ENCODE measurements at regions not wholly inside any gene's neighbourhood (a gene's known extent, or its start where the extent isn't known, plus 50 kb on each side); places are given as distances from the start of the nearest gene placed in this dataset.

DNA sequence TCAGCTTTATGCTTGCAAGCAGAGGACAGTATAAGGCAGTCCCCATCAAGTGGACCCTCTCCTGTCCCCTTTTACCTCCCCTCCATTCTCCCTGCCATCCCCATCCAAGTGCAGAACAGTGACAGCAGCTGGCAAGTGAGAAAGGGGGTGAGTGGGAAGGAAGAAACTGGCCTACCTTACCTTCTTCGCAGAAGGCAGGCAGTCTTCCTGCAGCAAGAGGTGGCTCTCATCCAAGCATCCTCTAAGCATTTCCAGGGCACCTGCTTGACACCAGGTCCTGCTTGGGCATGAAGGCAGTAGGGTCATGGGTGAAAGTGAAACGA is 77.3 kb upstream of the SH3PXD2B start:
- TF ChIP-seq KDM5A (IDR thresholded peaks at IDR 0.05; ENCODE audit: low read length) = no peak
- no peak for TF ChIP-seq FOSL1 (IDR thresholded peaks at IDR 0.05; ENCODE audit: insufficient read depth, low read depth, low read length)
- Histone ChIP-seq H2BK120ac (replicated peaks; ENCODE audit: low read depth, low read length) (no peak overlapping the region), H4K91ac (replicated peaks; ENCODE audit: insufficient read length, low read length) (no peak overlapping the region), H3K27me3 (replicated peaks in 1 of 4; ENCODE audit: control insufficient read depth in 3 of 4, extremely low read depth in 1 of 4, insufficient read depth in 3 of 4, low read length in 3 of 4) (peaks cover 0 to 5% (median 0%) of the 10 kb centered on the region in 4 experiments; a peak in 1 of 7 replicates), H2BK20ac (ENCODE audit: low read length) (no peak overlapping the region), H2AK5ac (ENCODE audit: low read depth, low read length) (no peak overlapping the region), H3K79me2 (ENCODE audit: control insufficient read depth in 1 of 2, insufficient read depth in 2 of 2, low read length in 2 of 2) (no peaks in the 10 kb centered on the region), H3K4me2 (ENCODE audit: insufficient read depth in 1 of 2, low read depth in 2 of 2, low read length in 2 of 2) (no peak overlapping the region), H3K4ac (replicated peaks; ENCODE audit: insufficient read length, low read depth, low read length) (no peak overlapping the region), H3K79me1 (ENCODE audit: low read depth, low read length) (no peaks in the 10 kb centered on the region), H3K14ac (ENCODE audit: insufficient read length) (no peak overlapping the region), H2AFZ (ENCODE audit: low read length) (no peak overlapping the region), H3K36me3 (ENCODE audit: control insufficient read depth in 2 of 4, insufficient read depth in 4 of 4, low read length in 3 of 4) (no peaks in the 10 kb centered on the region), H2BK15ac (ENCODE audit: low read length) (peak overlapping the region; percentile 33; the same call in 1 of the 2 replicates), H4K5ac (ENCODE audit: insufficient read length, low read depth, low read length) (no peak overlapping the region), H4K20me1 (replicated peaks in 1 of 2; ENCODE audit: control insufficient read depth in 1 of 2, insufficient read depth in 2 of 2, low read length in 2 of 2) (no peaks in the 10 kb centered on the region), H4K8ac (ENCODE audit: extremely low read depth, insufficient read depth, low read length) (no peak overlapping the region), H3K4me3 (ENCODE audit: extremely low read depth in 1 of 4, insufficient read depth in 2 of 4, low read depth in 3 of 4, low read length in 4 of 4) (no peak overlapping the region), H3K4me1 (replicated peaks in 1 of 4; ENCODE audit: control insufficient read depth in 3 of 4, insufficient read depth in 4 of 4, low read length in 3 of 4) (no peaks in the 10 kb centered on the region), H3K18ac (ENCODE audit: extremely low read depth, low read length) (no peak overlapping the region), H3K9me3 (ENCODE audit: insufficient read depth in 2 of 2, low read depth in 1 of 2, low read length in 1 of 2) (no peaks in the 10 kb centered on the region), H3K9ac (replicated peaks in 1 of 4; ENCODE audit: extremely low read depth in 1 of 4, low read depth in 3 of 4, low read length in 3 of 4) (no peak overlapping the region), H2BK12ac (ENCODE audit: low read depth, low read length) (0 out of 2 replicates have a peak overlapping the region, but pooled peaks have one; percentile 22), H3K27ac (ENCODE audit: low read depth, low read length) (no peak overlapping the region), H3K56ac (replicated peaks; ENCODE audit: insufficient read length, low read depth, low read length) (no peak overlapping the region), H3K23ac (ENCODE audit: insufficient read length) (no peak overlapping the region), H3K23me2 (ENCODE audit: low read depth, low read length) (peaks cover 2% of the 10 kb centered on the region; the same call in 1 of the 2 replicates), H2BK5ac (ENCODE audit: low read depth, low read length) (no peak overlapping the region)
- no peak for FAIRE-seq
- ChIA-PET CTCF (ENCODE audit: partially characterized antibody) (interaction anchor here (0.7 to 1.5 kb wide), 4 partner anchors 11 to 165 kb away, joined by 3 to 6 read pairs (median 4); no protein-coding TSS in a partner anchor), POLR2A (ENCODE audit: partially characterized antibody) (interaction anchor here (0.8 kb wide), 1 partner anchor 10 kb away, joined by 4 read pairs; no protein-coding TSS in a partner anchor)
- 95% methylated on average over 1 of the region's 2 CpGs; no CpG with 5 or more reads in 1 of the 2 experiments for WGBS, 2 experiments (ENCODE audit: extremely low coverage in 1 of 2, insufficient coverage in 1 of 2, insufficient read length in 1 of 2, insufficient replicate concordance in 2 of 2, low coverage in 1 of 2, low lambda C conversion rate in 2 of 2, missing lambda C conversion rate in 1 of 2)
- DNase-seq (ENCODE audit: low read depth in 1 of 2, low spot score in 2 of 2) = peak in 1 of 2 experiments; percentile 37

Data from H1 (cell line).